Prostate gland (tissue), 2 donors: ENCODE measurements at regions not wholly inside any gene's neighbourhood (a gene's known extent, or its start where the extent isn't known, plus 50 kb on each side); places are given as distances from the start of the nearest gene placed in this dataset.

ENCODE experiments used
- DNase-seq: peaks from one replicate; pipeline ENCODE4 v3.0.0-alpha.2; 2019; ENCODE audit warnings: low spot score
- H3K27ac ChIP-seq, 2 donors: fragments of 200-600 bp; sonication (generic); 2 replicates each; pipeline ENCODE4 v1.5.1; 2017 to 2019
- H3K27me3 ChIP-seq: fragments of 200-600 bp; sonication (generic); replicated peaks from 2 replicates; pipeline ENCODE4 v1.5.1; 2019; ENCODE audit not compliant: insufficient read depth
- H3K36me3 ChIP-seq, 2 donors: fragments of 200-600 bp; sonication (generic); 1 replicate in 1 of 2; 2 replicates in 1 of 2; pipeline versions ENCODE4 v1.5.1 to v1.8.1; 2017 to 2019
- H3K4me1 ChIP-seq: fragments of 200-600 bp; sonication (generic); replicated peaks from 2 replicates; pipeline ENCODE4 v1.5.1; 2019
- H3K4me3 ChIP-seq, 2 donors: fragments of 200-600 bp; sonication (generic); 2 replicates each; pipeline ENCODE4 v1.5.1; 2017 to 2019
- H3K9me3 ChIP-seq: fragments of 200-600 bp; sonication (generic); 2 replicates; pipeline ENCODE4 v1.5.1; 2017
- CTCF ChIP-seq, 4 experiments: fragments of 200-600 bp in 2 of 4; fragments of 450-650 bp in 2 of 4; sonication (generic) in 2 of 4; IDR thresholded peaks; 1 replicate in 3 of 4; 2 replicates in 1 of 4; pipeline ENCODE4 v1.5.1; 2016 to 2019; ENCODE audit warnings: antibody characterized with exemption in 4 of 4, mild to moderate bottlenecking in 2 of 4, moderate library complexity in 2 of 4
- POLR2A ChIP-seq: fragments of 450-650 bp; IDR thresholded peaks from one replicate; pipeline ENCODE4 v1.6.1; 2016; ENCODE audit warnings: antibody characterized with exemption, mild to moderate bottlenecking
- POLR2AphosphoS5 ChIP-seq: sonication (generic); formaldehyde crosslinking; IDR thresholded peaks from one replicate; pipeline ENCODE4 v1.6.1; 2017; ENCODE audit warnings: antibody characterized with exemption
- WGBS: methylation state at CpG from one replicate; pipeline ENCODE4 v1.1.5; 2018; 5-methylcytosine and 5-hydroxymethylcytosine counted together
- intact Hi-C: fragments of 100-400 bp; cut with DNase I; formaldehyde crosslinking; loops from one replicate; pipeline ENCODE4 v1.14.2; 2022

GRCh38 chr1:209434631-209435217 lies 148.8 kb upstream of the CAMK1G start:
- 44% methylated on average over 7 of the region's 7 CpGs for WGBS

GRCh38 chr1:209435654-209436566 lies 147.6 kb upstream of the CAMK1G start:
- Histone ChIP-seq H3K27ac (peak overlapping the region; percentile 34 to 41), H3K36me3 (no peaks in the 10 kb centered on the region), H3K9me3 (no peaks in the 10 kb centered on the region), H3K4me1 (no peaks in the 10 kb centered on the region), H3K27me3 (no peaks in the 10 kb centered on the region), H3K4me3 (no peak overlapping the region)
- intact Hi-C loops = loop anchor here (5.0 to 10.0 kb wide), 2 partner anchors 91 to 229 kb away; no protein-coding TSS in a partner anchor
- 29% methylated on average over 6 of the region's 6 CpGs for WGBS
- TF ChIP-seq POLR2A (no peak), POLR2AphosphoS5 (peak; percentile 31), CTCF (IDR thresholded peaks at IDR 0.05) (peak; percentile 63 to 93 (median 74))
- peak; percentile 77 for DNase-seq

More at GRCh38 chr1:209434631-209435217, 148.8 kb upstream of the CAMK1G start:
- DNase-seq = no peak
- Histone ChIP-seq H3K27me3 (no peaks in the 10 kb centered on the region), H3K9me3 (no peaks in the 10 kb centered on the region), H3K4me1 (no peaks in the 10 kb centered on the region), H3K4me3 (no peak overlapping the region), H3K36me3 (no peaks in the 10 kb centered on the region), H3K27ac (peak overlapping the region; percentile 34 to 41)
- TF ChIP-seq POLR2AphosphoS5 (no peak), CTCF (IDR thresholded peaks at IDR 0.05) (no peak), POLR2A (no peak)
- intact Hi-C loops = loop anchor here (5.0 to 10.0 kb wide), 2 partner anchors 90 to 227 kb away; no protein-coding TSS in a partner anchor

GRCh38 chr1:209439828-209440227 lies 143.7 kb upstream of the CAMK1G start:
- Histone ChIP-seq H3K27ac (no peak overlapping the region), H3K4me3 (no peak overlapping the region), H3K4me1 (no peaks in the 10 kb centered on the region), H3K27me3 (no peaks in the 10 kb centered on the region), H3K36me3 (no peaks in the 10 kb centered on the region), H3K9me3 (no peaks in the 10 kb centered on the region)
- intact Hi-C loops = loop anchor here (5.0 to 10.0 kb wide), 2 partner anchors 95 to 233 kb away; no protein-coding TSS in a partner anchor
- TF ChIP-seq CTCF (IDR thresholded peaks at IDR 0.05) (no peak), POLR2A (no peak)
- DNase-seq = no peak
- 94% methylated on average over 3 of the region's 3 CpGs for WGBS

GRCh38 chr1:209443361-209443931 lies 140.1 kb upstream of the CAMK1G start:
- no peak overlapping the region for H3K27ac ChIP-seq
- DNase-seq = no peak
- 72% methylated on average over 5 of the region's 5 CpGs for WGBS
- no peaks in the 10 kb centered on the region for H3K9me3 ChIP-seq
- intact Hi-C loops = no loop called here
- H3K4me3 ChIP-seq = no peak overlapping the region
- H3K36me3 ChIP-seq = no peaks in the 10 kb centered on the region
- H3K4me1 ChIP-seq = no peaks in the 10 kb centered on the region
- H3K27me3 ChIP-seq = no peaks in the 10 kb centered on the region
- TF ChIP-seq POLR2A (no peak), POLR2AphosphoS5 (no peak), CTCF (IDR thresholded peaks at IDR 0.05) (no peak)
